SK-N-SH (cell line): ENCODE measurements at regions not wholly inside any gene's neighbourhood (a gene's known extent, or its start where the extent isn't known, plus 50 kb on each side); places are given as distances from the start of the nearest gene placed in this dataset.

Experiments used
- CTCF ChIA-PET: fragments of 300-600, 350-600 bp; formaldehyde crosslinking; extraction: SDS; loops from one replicate; lab custom pipeline; 2021; lab: Yijun Ruan, JAX
- POLR2A ChIA-PET: fragments of 350-600 bp; sonication (Branson Sonifier 250); formaldehyde crosslinking; extraction: SDS; loops from one replicate; lab custom pipeline; 2020; ENCODE audit warnings: antibody characterized with exemption, inconsistent platforms; lab: Yijun Ruan, JAX
- DNase-seq: peaks from one replicate; pipeline ENCODE4 v3.0.0; 2012
- H2AFZ ChIP-seq: fragments of 200-600 bp; sonication (generic); 2 replicates; pipeline ENCODE4 v1.8.1; 2016; ENCODE audit warnings: antibody characterized with exemption, mild to moderate bottlenecking, low read depth
- H3F3A ChIP-seq: fragments of 200-600 bp; sonication (generic); replicated peaks from 2 replicates; pipeline ENCODE3; 2016; ENCODE audit warnings: antibody characterized with exemption, mild to moderate bottlenecking; ENCODE audit not compliant: insufficient read depth
- H3K27ac ChIP-seq, 2 experiments: fragments of 200-500 bp in 1 of 2; fragments of 200-600 bp in 1 of 2; sonication (Bioruptor generic) in 1 of 2; sonication (generic), shearing (Covaris generic) in 1 of 2; 2 replicates each; pipeline versions ENCODE4 v1.5.1 to v1.6.1; 2014 to 2016; ENCODE audit warnings: low read depth in 2 of 2, inconsistent platforms in 1 of 2, low read length in 1 of 2, mild to moderate bottlenecking in 1 of 2, mixed read lengths in 1 of 2
- H3K27me3 ChIP-seq: fragments of 200-600 bp; sonication (generic), shearing (Covaris generic); 2 replicates; pipeline ENCODE4 v1.6.1; 2016; ENCODE audit warnings: mixed run types; ENCODE audit not compliant: insufficient read depth
- H3K36me3 ChIP-seq, 2 experiments: fragments of 200-500 bp in 1 of 2; fragments of 200-600 bp in 1 of 2; sonication (Bioruptor generic) in 1 of 2; sonication (generic) in 1 of 2; replicated peaks in 1 of 2; 2 replicates each; pipeline versions ENCODE3 to v1.5.1; 2014 to 2016; ENCODE audit warnings: low read length in 1 of 2, mild to moderate bottlenecking in 1 of 2; ENCODE audit not compliant: insufficient read depth in 2 of 2, control insufficient read depth in 1 of 2
- H3K4me1 ChIP-seq, 2 experiments: fragments of 200-500 bp in 1 of 2; fragments of 200-600 bp in 1 of 2; sonication (Bioruptor generic) in 1 of 2; sonication (generic), shearing (Covaris generic) in 1 of 2; 2 replicates each; pipeline versions ENCODE4 v1.5.1 to v1.6.1; 2014 to 2016; ENCODE audit warnings: low read depth in 1 of 2, low read length in 1 of 2, mixed run types in 1 of 2; ENCODE audit not compliant: insufficient read depth in 2 of 2, control insufficient read depth in 1 of 2
- H3K4me2 ChIP-seq: fragments of 200-600 bp; sonication (generic), shearing (Covaris generic); 2 replicates; pipeline ENCODE4 v1.6.1; 2017; ENCODE audit warnings: mixed run types
- H3K4me3 ChIP-seq, 2 experiments: fragments of 200-500 bp in 1 of 2; fragments of 200-600 bp in 1 of 2; sonication (Bioruptor generic) in 1 of 2; sonication (generic), shearing (Covaris generic) in 1 of 2; 2 replicates each; pipeline versions ENCODE4 v1.5.1 to v1.8.1; 2014 to 2016; ENCODE audit warnings: low read depth in 2 of 2, inconsistent platforms in 1 of 2, low read length in 1 of 2, mild to moderate bottlenecking in 1 of 2, mixed read lengths in 1 of 2, moderate library complexity in 1 of 2
- H3K79me2 ChIP-seq: fragments of 200-600 bp; sonication (generic); 2 replicates; pipeline ENCODE4 v1.8.1; 2017; ENCODE audit warnings: mild to moderate bottlenecking; ENCODE audit not compliant: insufficient read depth
- H3K9ac ChIP-seq: fragments of 200-600 bp; sonication (generic); 2 replicates; pipeline ENCODE4 v1.6.1; 2017; ENCODE audit warnings: mixed run types
- H3K9me2 ChIP-seq: fragments of 200-600 bp; sonication (generic); 2 replicates; pipeline ENCODE4 v1.6.1; 2017; ENCODE audit warnings: mixed run types
- H3K9me3 ChIP-seq: fragments of 200-600 bp; sonication (generic); 2 replicates; pipeline ENCODE4 v1.6.1; 2017; ENCODE audit warnings: mixed run types, mild to moderate bottlenecking, moderate library complexity
- H4K20me1 ChIP-seq: fragments of 200-600 bp; sonication (generic); 2 replicates; pipeline ENCODE4 v1.6.1; 2017; ENCODE audit warnings: mild to moderate bottlenecking, mixed run types; ENCODE audit not compliant: insufficient read depth
- ELF1 ChIP-seq: IDR thresholded peaks from 2 replicates; pipeline ENCODE4 v1.4.0; 2012
- EZH2phosphoT487 ChIP-seq: fragments of 200-600 bp; sonication (generic); IDR thresholded peaks from 2 replicates; pipeline ENCODE4 v1.6.1; 2017; ENCODE audit warnings: low read depth, mixed run types, mild to moderate bottlenecking, antibody characterized with exemption, moderate library complexity, borderline replicate concordance
- FOSL2 ChIP-seq: IDR thresholded peaks from 2 replicates; pipeline ENCODE4 v1.4.0; 2012; ENCODE audit warnings: low read depth, mild to moderate bottlenecking, moderate library complexity, borderline replicate concordance
- GABPA ChIP-seq: IDR thresholded peaks from 2 replicates; pipeline ENCODE4 v1.4.0; 2012; ENCODE audit warnings: low read depth, mild to moderate bottlenecking
- GATA2 ChIP-seq: sonication (generic); formaldehyde crosslinking; IDR thresholded peaks from 2 replicates; pipeline ENCODE4 v1.5.0; 2020; ENCODE audit warnings: mild to moderate bottlenecking, missing genetic modification reagents
- JUND ChIP-seq: IDR thresholded peaks from 2 replicates; pipeline ENCODE4 v1.4.0; 2012
- MEF2A ChIP-seq: IDR thresholded peaks from 2 replicates; pipeline ENCODE4 v1.4.0; 2012; ENCODE audit warnings: low read depth, borderline replicate concordance
- MXI1 ChIP-seq: IDR thresholded peaks from 2 replicates; pipeline ENCODE4 v1.6.1; 2012; ENCODE audit warnings: mild to moderate bottlenecking, low read depth, low read length, improper control_type of control experiment
- NFIC ChIP-seq: IDR thresholded peaks from 2 replicates; pipeline ENCODE4 v1.4.0; 2012; ENCODE audit warnings: borderline replicate concordance
- NRF1 ChIP-seq: IDR thresholded peaks from 2 replicates; pipeline ENCODE4 v1.6.1; 2012; ENCODE audit warnings: low read depth, mild to moderate bottlenecking, low read length
- RAD21 ChIP-seq: IDR thresholded peaks from 2 replicates; pipeline ENCODE4 v1.6.1; 2012; ENCODE audit warnings: mild to moderate bottlenecking, low read length
- RCOR1 ChIP-seq: fragments of 150-350 bp; IDR thresholded peaks from 2 replicates; pipeline ENCODE4 v1.6.1; 2017; ENCODE audit warnings: antibody characterized with exemption, low read length
- RFX5 ChIP-seq: IDR thresholded peaks from 2 replicates; pipeline ENCODE4 v1.6.1; 2012; ENCODE audit warnings: mild to moderate bottlenecking, improper control_type of control experiment, low read length
- RXRA ChIP-seq: IDR thresholded peaks from 2 replicates; pipeline ENCODE4 v1.4.0; 2012; ENCODE audit warnings: low read depth, mild to moderate bottlenecking, borderline replicate concordance
- SMC3 ChIP-seq: IDR thresholded peaks from 2 replicates; pipeline ENCODE4 v1.6.1; 2012; ENCODE audit warnings: low read depth, low read length, improper control_type of control experiment
- TAF1 ChIP-seq: IDR thresholded peaks from 2 replicates; pipeline ENCODE4 v1.6.1; 2012; ENCODE audit warnings: low read depth, mild to moderate bottlenecking, low read length, moderate library complexity, borderline replicate concordance
- TCF12 ChIP-seq: IDR thresholded peaks from 2 replicates; pipeline ENCODE4 v1.4.0; 2012
- TEAD4 ChIP-seq: IDR thresholded peaks from 2 replicates; pipeline ENCODE4 v1.4.0; 2012; ENCODE audit warnings: mild to moderate bottlenecking, borderline replicate concordance; ENCODE audit not compliant: insufficient read depth
- USF1 ChIP-seq: IDR thresholded peaks from 2 replicates; pipeline ENCODE4 v1.4.0; 2012; ENCODE audit warnings: low read depth, borderline replicate concordance
- YY1 ChIP-seq: IDR thresholded peaks from 2 replicates; pipeline ENCODE4 v1.4.0; 2012; ENCODE audit warnings: low read depth, mild to moderate bottlenecking
- WGBS: methylation state at CpG from one replicate; pipeline ENCODE4 v1.1.6; 2017; ENCODE audit warnings: low lambda C conversion rate; 5-methylcytosine and 5-hydroxymethylcytosine counted together
- TF ChIP-seq, protein P1 (sequence below): fragments of 150-350 bp; IDR thresholded peaks from 2 replicates; pipeline ENCODE4 v1.6.1; 2017; ENCODE audit warnings: antibody characterized with exemption, low read length, low read depth, borderline replicate concordance

DNA sequence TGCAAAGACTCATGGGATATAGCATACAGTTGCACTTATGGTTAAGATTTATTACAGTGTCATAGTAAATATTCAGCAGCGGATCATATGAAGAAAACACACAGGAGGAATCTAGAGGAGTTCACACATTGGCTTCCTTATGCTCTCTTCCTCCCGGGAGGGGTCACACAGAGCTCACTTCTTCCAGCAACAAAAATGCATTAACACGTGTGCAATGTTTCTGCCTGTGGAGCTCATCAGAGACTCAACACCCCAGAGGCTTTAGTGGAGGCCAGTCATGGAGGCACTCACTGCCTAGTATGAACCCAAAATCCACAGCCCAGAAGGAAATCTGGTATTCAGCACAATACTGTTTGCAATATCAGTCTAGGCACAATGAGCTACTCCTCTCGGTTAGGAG lies 202.8 kb upstream of the PRSS1 start:
- Histone ChIP-seq H3K4me2 (no peak overlapping the region), H3K79me2 (no peaks in the 10 kb centered on the region), H3K27ac (no peak overlapping the region), H3K4me3 (no peak overlapping the region), H4K20me1 (no peaks in the 10 kb centered on the region), H3K27me3 (no peaks in the 10 kb centered on the region), H3K4me1 (no peaks in the 10 kb centered on the region), H2AFZ (no peak overlapping the region), H3K9ac (no peak overlapping the region), H3F3A (no peaks in the 10 kb centered on the region), H3K9me2 (no peaks in the 10 kb centered on the region), H3K36me3 (no peaks in the 10 kb centered on the region), H3K9me3 (no peaks in the 10 kb centered on the region)
- ChIA-PET POLR2A (no interaction called here), CTCF (interaction anchor here (0.7 to 5.9 kb wide), 8 partner anchors 11 to 265 kb away, joined by 3 to 47 read pairs (median 4); no protein-coding TSS in a partner anchor)
- no peak for DNase-seq
- 90% methylated on average over 4 of the region's 4 CpGs for WGBS
- TF ChIP-seq RAD21 (no peak), RCOR1 (no peak), TAF1 (no peak), ELF1 (no peak), SMC3 (no peak), EZH2phosphoT487 (no peak), NRF1 (no peak), MXI1 (no peak)

GRCh38 chr7:142542942-142543341 lies 206.3 kb upstream of the PRSS1 start:
- H3K9me2 ChIP-seq: no peaks in the 10 kb centered on the region
- H3K36me3 ChIP-seq: no peaks in the 10 kb centered on the region
- WGBS: 95% methylated on average over 2 of the region's 2 CpGs
- no peak for DNase-seq
- CTCF ChIA-PET: interaction anchor here (1.0 to 5.9 kb wide), 4 partner anchors 7 to 89 kb away, joined by 3 to 47 read pairs (median 4); no protein-coding TSS in a partner anchor
- no peak overlapping the region for H3K4me3 ChIP-seq
- H3F3A ChIP-seq: peaks cover 13% of the 10 kb centered on the region
- H3K9me3 ChIP-seq: no peaks in the 10 kb centered on the region
- H3K79me2 ChIP-seq: no peaks in the 10 kb centered on the region
- H3K9ac ChIP-seq: no peak overlapping the region
- POLR2A ChIA-PET: no interaction called here
- TF ChIP-seq FOSL2 (no peak), RFX5 (no peak), JUND (no peak), TAF1 (no peak), USF1 (no peak), MXI1 (no peak)
- H3K27ac ChIP-seq: no peak overlapping the region
- H3K4me1 ChIP-seq: peaks cover 0 to 13% of the 10 kb centered on the region in 2 experiments; a peak in 2 of 4 replicates
- H2AFZ ChIP-seq: no peak overlapping the region
- no peak overlapping the region for H3K4me2 ChIP-seq
- H4K20me1 ChIP-seq: no peaks in the 10 kb centered on the region
- H3K27me3 ChIP-seq: no peaks in the 10 kb centered on the region

DNA sequence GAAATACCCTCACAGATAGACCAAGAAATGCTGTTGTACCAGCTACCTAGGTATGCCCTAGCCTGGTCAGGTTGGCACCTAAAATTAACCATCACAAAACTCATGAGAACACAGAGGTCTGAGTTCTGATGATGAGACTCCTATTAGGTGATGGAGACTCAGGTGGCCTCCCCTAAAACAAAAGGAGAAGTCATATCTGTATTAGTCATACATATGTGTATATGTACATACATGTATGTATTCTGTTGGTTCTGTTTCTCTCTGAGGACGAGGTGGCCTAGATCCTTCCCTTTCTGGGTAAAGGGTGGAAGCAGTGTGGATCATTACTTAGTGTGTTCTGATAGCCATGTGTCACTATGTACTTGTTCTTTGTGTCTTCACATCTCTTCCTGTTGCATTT lies 207.2 kb upstream of the PRSS1 start:
- WGBS: 76% methylated on average over 1 of the region's 1 CpG
- no peaks in the 10 kb centered on the region for H3K9me2 ChIP-seq
- H3K9me3 ChIP-seq: no peaks in the 10 kb centered on the region
- no peak overlapping the region for H3K4me2 ChIP-seq
- H3K79me2 ChIP-seq: no peaks in the 10 kb centered on the region
- H3K27ac ChIP-seq: no peak overlapping the region
- H3K4me1 ChIP-seq: peaks cover 0 to 13% of the 10 kb centered on the region in 2 experiments; a peak in 2 of 4 replicates
- H3K9ac ChIP-seq: no peak overlapping the region
- no peak overlapping the region for H2AFZ ChIP-seq
- peaks cover 13% of the 10 kb centered on the region for H3F3A ChIP-seq
- no peaks in the 10 kb centered on the region for H3K36me3 ChIP-seq
- H3K4me3 ChIP-seq: no peak overlapping the region
- CTCF ChIA-PET: interaction anchor here (1.1 to 1.7 kb wide), 3 partner anchors 62 to 673 kb away, joined by 3 to 6 read pairs (median 6); no protein-coding TSS in a partner anchor
- H4K20me1 ChIP-seq: no peaks in the 10 kb centered on the region
- no peak for DNase-seq
- POLR2A ChIA-PET: no interaction called here
- TF ChIP-seq SMC3 (no peak), GABPA (no peak), NFIC (no peak), GATA2 (CRISPR knock-in tag) (no peak), MEF2A (no peak), USF1 (no peak), YY1 (no peak), TAF1 (no peak), FOSL2 (no peak), TCF12 (no peak), TEAD4 (no peak), EZH2phosphoT487 (no peak), RCOR1 (no peak), RXRA (no peak)
- TF ChIP-seq, protein P1, sequence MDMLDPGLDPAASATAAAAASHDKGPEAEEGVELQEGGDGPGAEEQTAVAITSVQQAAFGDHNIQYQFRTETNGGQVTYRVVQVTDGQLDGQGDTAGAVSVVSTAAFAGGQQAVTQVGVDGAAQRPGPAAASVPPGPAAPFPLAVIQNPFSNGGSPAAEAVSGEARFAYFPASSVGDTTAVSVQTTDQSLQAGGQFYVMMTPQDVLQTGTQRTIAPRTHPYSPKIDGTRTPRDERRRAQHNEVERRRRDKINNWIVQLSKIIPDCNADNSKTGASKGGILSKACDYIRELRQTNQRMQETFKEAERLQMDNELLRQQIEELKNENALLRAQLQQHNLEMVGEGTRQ: no peak
- no peaks in the 10 kb centered on the region for H3K27me3 ChIP-seq
